ENCODE measurements at regions not wholly inside any gene's neighbourhood (a gene's known extent, or its start where the extent isn't known, plus 50 kb on each side); places are given as distances from the start of the nearest gene placed in this dataset.
A peak's percentile ranks its signal among the peaks of the same experiment; 100 is the strongest.

- TF ChIP-seq POLR2A (IDR thresholded peaks at IDR 0.05): no peak
- TF ChIP-seq CTCF (IDR thresholded peaks at IDR 0.05): peak in 5 of 6 experiments; percentile 53 to 89 (median 67)
- WGBS, 2 donors: 81 to 87% methylated on average over 3 of the region's 20 CpGs
- DNase-seq: no peak
- H3K4me3 ChIP-seq: no peak overlapping the region
- peaks cover 0 to 8% (median 0%) of the 10 kb centered on the region in 3 donors for H3K9me3 ChIP-seq
- H3K27ac ChIP-seq: peak overlapping the region in 3 of 4 donors; percentile 11 to 45 (median 21)
- no peaks in the 10 kb centered on the region for H3K27me3 ChIP-seq
- H3K4me1 ChIP-seq: peaks cover 39 to 80% (median 66%) of the 10 kb centered on the region in 3 donors
- H3K36me3 ChIP-seq: no peaks in the 10 kb centered on the region
- intact Hi-C loops (cut with DNase I): no loop called here
These were observed 64.3 kb downstream of the MRPL14 start for GRCh38 chr6:44062771-44063560.

- Histone ChIP-seq H3K36me3 (no peaks in the 10 kb centered on the region), H3K4me1 (peaks cover 45 to 87% (median 68%) of the 10 kb centered on the region in 3 donors), H3K27me3 (no peaks in the 10 kb centered on the region), H3K27ac (peak overlapping the region in 3 of 4 donors; percentile 11 to 90 (median 21)), H3K9me3 (peaks cover 0 to 8% (median 0%) of the 10 kb centered on the region in 3 donors), H3K4me3 (no peak overlapping the region)
- no peak for TF ChIP-seq POLR2A (IDR thresholded peaks at IDR 0.05)
- no peak for TF ChIP-seq CTCF (IDR thresholded peaks at IDR 0.05)
- intact Hi-C loops (cut with DNase I): no loop called here
- WGBS, 2 donors: 20 to 92% methylated on average over 1 to 2 of the region's 3 CpGs
- no peak for DNase-seq
These were observed 65.0 kb downstream of the MRPL14 start for GRCh38 chr6:44062105-44062770.

- peaks cover 45 to 94% (median 68%) of the 10 kb centered on the region in 3 donors for H3K4me1 ChIP-seq
- TF ChIP-seq POLR2A (IDR thresholded peaks at IDR 0.05): no peak
- TF ChIP-seq CTCF (IDR thresholded peaks at IDR 0.05): no peak
- intact Hi-C loops (cut with DNase I): no loop called here
- H3K36me3 ChIP-seq: no peaks in the 10 kb centered on the region
- peak overlapping the region in 3 of 4 donors; percentile 11 to 90 (median 19) for H3K27ac ChIP-seq
- peaks cover 0 to 8% (median 0%) of the 10 kb centered on the region in 3 donors for H3K9me3 ChIP-seq
- WGBS, 2 donors: 28 to 42% methylated on average over 5 of the region's 5 CpGs
- no peaks in the 10 kb centered on the region for H3K27me3 ChIP-seq
- DNase-seq: no peak
- no peak overlapping the region for H3K4me3 ChIP-seq
These were observed 65.7 kb downstream of the MRPL14 start for GRCh38 chr6:44061375-44062104.

GRCh38 chr6:44060612-44061374 lies 66.5 kb downstream of the MRPL14 start:
- Histone ChIP-seq H3K36me3 (no peaks in the 10 kb centered on the region), H3K27me3 (no peaks in the 10 kb centered on the region), H3K4me3 (no peak overlapping the region), H3K4me1 (peaks cover 45 to 92% (median 67%) of the 10 kb centered on the region in 3 donors), H3K9me3 (peaks cover 0 to 8% (median 0%) of the 10 kb centered on the region in 3 donors), H3K27ac (peak overlapping the region in 2 of 4 donors; percentile 87 to 90)
- WGBS, 2 donors: 57 to 65% methylated on average over 10 of the region's 10 CpGs
- intact Hi-C loops (cut with DNase I): no loop called here
- no peak for TF ChIP-seq CTCF (IDR thresholded peaks at IDR 0.05)
- TF ChIP-seq POLR2A (IDR thresholded peaks at IDR 0.05): no peak
- DNase-seq: no peak

All from esophagus squamous epithelium (tissue), 5 donors.